GM18519 (cell line): ENCODE measurements at regions not wholly inside any gene's neighbourhood (a gene's known extent, or its start where the extent isn't known, plus 50 kb on each side); places are given as distances from the start of the nearest gene placed in this dataset.
"Not testable (repeated sequence)": the region's sequence is repeated elsewhere in the genome, so short reads cannot be mapped to it uniquely, and the experiment has no call there.

Experiments used
- ATAC-seq: cut with Tn5 transposase; IDR thresholded peaks from one replicate; pipeline ENCODE4 v1.9.1; 2021; ENCODE audit warnings: mild to moderate bottlenecking, moderate library complexity; ENCODE audit not compliant: unreplicated experiment, low FRiP score

DNA sequence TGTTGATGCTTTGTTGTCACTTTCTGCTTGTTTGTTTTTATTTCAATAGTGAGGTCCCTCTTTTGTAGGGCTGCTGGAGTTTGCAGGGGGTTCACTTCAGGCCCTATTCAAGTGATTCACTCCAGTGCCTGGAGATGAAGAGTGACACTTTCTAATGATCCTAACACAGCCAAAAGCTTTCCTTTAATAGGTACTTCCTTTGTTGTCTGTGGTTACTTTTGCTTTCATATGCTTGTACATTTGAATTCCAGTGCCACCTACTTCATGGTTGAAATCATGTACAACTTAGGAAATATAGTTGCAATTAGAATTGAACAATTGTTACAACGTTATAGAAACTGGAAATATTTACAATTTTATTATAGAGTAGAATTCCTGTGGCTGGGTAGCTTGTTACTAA lies 466.8 kb upstream of the EPHA3 start:
- ATAC-seq, result no peak

DNA sequence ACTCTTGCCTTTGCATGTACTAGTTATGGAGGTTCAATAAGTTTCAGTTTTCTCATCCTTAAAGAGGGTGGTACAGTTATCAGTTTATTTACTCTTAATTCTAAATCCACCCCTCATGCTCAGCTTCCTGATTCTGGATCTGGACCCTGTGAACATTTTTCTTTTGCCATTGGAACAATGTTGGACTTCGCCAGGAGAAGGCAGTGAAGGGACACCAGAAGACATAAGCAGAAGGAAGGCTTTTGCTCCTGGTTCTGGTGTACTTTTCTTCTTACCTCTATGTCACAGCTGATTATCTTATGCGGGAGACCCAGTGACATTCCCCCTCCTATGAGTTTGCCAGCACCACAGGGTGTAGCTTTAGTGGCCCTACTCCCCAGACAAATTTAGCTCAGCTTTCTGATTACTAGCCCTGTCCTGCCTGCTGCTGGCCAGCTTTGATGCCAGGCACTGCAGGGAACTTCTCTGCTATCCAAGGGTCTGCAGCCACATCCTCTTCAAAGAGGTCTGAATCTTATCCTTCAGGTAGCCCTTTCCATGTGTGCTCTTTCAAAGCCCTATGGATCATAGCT lies 466.3 kb upstream of the EPHA3 start:
- ATAC-seq, result no peak

DNA sequence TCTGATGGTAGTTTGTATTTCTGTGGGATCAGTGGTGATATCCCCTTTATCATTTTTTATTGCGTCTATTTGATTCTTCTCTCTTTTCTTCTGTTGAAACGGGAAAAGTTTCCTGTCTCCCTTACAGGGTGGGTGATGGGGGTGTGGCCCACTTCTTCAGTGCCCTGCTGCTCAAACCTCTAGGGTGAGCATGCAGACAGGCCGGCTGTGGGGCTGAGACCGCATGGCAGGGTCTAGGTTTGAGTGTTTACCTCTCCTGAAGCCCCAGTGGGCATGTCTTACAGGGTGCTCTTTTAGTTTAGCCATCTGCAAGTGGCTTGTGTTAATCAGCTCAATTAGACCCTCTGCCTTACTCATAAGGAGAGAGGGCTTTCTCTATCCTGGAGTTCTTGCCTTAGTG lies 450.0 kb upstream of the EPHA3 start:
- no peak for ATAC-seq

DNA sequence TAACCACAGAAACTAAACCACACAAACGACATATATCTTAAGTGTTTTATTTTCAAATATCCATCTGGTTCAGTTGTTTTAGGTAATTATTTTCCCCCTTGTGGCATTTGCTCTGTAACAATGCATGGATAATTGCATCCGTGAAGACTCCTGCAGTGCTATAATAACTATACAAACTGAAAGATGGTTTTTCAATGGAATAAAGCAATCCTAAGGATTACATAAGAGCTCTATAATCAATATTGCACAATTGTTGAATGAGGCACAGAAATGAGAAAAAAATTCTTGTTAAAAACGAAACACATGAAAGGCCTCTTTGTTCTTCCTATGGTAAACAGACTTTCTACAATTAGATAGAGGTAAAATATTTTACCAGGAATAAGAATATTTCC lies 446.0 kb upstream of the EPHA3 start:
- ATAC-seq, result no peak

DNA sequence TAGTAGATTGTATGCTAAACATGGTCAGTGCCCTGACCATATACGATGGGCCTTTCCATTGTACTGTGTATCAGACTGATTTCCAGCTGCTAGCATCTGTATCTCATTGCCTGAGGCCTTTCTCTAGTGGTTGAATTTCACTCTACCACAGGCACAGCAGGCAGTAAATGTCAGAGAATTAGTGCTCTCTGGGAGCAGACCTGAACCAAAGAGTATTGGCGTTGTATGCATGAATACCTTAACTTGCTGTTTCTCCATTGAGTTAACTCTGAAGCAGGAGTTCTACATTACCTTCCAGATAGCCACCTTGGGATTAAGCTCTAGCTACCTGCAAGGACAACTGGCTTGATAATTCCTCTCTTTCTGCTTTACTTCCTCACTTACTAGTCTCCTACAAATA lies 439.2 kb upstream of the EPHA3 start:
- ATAC-seq, result no peak

DNA sequence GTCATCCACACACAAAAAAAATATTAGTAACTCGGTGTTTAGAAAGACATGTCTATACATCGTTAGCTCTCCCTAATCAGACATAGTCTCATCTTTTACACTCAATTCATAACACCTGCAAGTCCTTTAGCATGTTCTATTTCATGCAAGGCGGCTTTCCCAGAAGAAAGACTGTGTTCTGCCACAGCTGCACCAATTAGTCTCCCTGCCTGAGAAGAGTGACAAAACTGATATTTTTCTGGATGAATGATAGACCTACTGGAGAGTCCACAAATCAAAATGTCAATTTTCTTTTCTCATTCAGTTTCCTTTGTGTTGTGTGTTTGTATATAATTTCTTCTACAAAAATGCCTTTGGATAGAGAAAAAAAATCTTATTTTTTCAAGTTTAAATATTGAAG lies 435.8 kb upstream of the EPHA3 start:
- ATAC-seq, result no peak

DNA sequence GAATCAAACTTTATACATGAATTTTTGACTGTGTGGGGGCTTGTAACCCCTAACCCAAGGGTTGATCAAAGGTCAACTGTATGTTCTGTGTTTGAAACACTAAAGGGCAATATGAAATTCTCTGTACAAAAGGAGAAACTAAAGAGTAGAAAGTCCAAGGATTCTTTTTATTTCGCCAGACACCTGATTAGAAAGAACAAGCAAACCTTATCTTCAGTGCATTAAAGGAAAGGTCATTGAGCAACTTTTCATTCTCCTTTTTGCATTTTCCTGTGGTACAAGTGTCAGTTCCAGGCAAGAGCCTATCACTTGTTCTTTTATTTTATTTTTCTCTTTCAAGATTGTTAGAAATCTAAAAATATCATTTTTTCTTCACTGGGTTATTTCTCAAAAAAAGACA lies 430.1 kb upstream of the EPHA3 start:
- ATAC-seq, result no peak

DNA sequence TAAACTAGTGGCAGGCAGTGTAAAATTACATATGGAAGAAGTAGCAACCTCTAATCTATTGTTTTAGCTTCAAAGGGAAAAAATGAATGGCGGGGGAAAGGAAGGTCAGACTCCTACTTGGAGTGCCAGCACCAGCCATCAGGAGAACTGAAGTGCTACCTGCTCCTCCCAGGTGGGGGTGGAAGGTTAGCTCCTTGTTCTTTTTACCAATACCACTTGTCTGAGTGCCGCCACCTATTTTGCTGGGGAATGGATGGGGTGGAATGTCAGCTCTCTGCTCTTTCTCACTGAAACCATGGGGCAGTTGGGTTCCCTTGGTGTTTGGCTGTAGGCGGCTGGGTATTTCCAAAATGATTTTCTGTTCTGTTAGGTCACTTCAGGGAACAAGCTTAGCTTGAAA lies 428.7 kb upstream of the EPHA3 start:
- ATAC-seq, result no peak

DNA sequence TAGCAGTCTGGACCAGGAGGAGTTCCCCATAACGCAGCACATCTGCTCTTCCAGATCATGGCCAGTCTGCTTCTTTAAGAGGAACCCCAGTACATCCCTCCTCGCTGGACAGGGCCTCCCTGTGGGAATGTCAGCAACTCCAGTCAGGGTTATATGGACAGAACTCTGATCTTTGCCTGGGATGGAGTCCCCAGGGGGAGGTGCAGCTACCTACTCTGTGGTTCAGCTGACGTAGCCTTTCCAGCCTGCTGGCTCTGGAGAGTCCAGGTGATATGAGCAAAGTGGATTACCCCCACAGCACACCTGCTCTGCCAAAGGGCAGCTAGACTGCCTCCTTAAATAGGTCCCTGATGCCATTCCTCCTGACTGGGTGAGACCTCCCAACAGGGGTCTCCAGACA lies 417.1 kb upstream of the EPHA3 start:
- ATAC-seq, result no peak

DNA sequence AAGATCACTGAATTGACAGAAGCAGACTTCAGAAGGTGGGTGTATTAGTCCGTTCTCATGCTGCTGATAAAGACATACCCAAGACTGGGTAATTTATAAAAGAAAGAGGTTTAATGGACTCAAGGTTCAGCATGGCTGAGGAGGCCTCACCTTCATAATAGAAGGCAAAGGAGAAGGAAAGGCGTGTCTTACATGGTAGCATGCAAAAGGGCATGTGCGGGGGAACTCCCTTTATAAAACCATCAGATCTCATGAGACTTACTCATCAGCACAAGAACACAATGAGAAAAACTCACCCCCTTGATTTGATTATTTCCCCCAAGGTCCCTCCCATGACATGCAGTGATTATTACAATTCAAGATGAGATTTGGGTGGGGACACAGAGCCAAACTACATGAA lies 416.3 kb upstream of the EPHA3 start:
- ATAC-seq, result no peak

DNA sequence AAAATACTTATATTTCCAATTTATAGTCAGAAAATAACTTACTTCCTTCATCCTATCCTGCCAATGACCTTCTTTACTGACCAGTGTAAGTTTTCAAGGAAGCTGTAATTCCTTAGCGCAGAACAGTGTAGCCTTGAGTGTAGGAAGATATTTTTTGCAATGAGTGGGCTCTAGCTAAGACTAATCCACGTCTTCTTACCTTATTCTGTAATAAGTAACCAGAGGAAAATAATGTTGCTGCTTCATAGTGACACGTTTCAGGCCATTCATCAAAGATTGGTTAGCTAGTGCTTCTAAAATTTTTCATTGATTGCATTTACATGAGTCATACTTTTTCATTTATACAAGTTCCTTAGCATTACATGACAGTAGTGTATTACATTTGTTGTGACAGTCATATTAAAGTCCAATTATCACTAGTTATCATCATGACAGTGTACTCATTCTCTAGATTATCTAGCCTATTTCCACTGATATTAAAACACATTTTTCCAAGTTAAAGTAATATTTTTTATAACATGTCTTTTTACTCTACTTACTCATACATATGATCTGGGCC lies 403.8 kb upstream of the EPHA3 start:
- no peak for ATAC-seq

DNA sequence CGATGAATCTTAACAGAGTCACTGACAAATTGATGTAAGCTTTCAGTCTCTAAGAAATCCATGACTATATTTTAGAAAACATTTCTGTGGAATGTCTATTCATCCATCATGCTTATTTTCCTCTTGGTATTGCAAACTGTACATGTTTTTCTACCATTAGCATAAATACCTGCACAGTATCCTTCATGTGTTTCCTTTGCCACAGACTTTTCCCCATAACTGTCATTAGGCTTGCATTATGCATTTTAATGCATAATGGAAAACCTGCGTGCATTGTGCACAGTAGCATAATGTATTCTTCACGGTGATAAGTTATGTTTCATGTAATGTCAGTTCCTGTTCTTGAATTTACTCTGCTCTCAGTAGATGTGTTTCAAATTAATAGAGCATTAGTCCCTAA lies 403.1 kb upstream of the EPHA3 start:
- ATAC-seq, result no peak

DNA sequence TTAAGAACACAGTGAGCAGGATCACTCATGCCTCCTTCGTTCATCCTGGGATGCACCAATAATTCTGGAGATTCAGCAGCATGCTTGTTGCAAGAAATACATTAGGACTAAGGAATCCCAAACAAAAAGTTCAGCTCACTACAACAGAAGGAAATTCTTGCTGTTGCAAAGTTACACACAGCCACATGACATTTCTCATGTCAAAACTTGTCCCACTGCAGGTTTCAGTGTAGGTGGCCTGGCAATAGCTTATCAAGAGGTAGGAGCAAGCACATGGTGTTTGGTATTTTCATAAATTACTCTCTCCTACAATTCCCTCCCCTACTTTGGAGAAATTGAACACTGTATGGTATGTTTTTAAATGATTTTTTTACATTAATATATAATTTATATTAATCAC lies 399.6 kb upstream of the EPHA3 start:
- no peak for ATAC-seq

DNA sequence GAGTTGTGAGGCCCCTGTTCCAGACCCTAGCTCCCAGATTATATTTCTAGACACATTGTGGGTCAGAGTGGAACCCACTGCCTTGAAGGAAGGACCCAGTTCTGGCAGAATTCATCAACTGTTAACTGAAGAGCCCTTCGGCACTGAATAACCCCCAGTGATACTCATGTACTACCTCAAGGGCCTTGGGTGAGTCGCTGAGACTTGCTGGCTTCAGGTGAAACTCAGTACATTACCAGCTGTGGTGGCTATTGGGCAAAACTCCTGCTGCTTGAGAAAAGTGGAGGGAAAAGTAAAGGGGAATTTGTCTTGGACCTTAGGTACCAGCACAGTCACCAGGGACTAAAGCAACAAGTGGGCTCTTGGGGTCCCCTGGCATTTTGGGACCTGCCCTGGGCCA lies 394.9 kb upstream of the EPHA3 start:
- ATAC-seq, result no peak

DNA sequence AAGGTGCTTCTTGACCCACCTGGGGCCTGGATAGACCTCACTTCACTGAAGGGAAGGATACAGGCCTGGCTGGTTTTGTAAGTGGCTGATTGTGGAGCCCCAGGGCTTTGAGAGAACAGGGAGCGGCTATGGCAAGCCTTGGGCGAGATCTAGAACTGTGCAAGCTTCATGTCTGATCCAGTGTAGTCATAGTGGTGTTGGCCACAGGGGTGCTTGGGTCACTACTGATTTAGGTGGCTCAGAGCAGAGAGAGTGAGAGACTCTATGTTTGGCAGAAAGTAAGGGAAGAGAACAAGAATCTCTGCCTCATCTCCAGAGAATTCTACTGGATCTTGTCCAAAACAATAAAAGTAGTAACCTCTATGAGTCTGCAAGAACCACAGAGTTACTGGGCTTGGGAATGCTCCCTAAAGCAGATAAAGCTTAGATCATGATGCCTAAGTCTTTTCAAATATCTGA lies 394.2 kb upstream of the EPHA3 start:
- no peak for ATAC-seq

DNA sequence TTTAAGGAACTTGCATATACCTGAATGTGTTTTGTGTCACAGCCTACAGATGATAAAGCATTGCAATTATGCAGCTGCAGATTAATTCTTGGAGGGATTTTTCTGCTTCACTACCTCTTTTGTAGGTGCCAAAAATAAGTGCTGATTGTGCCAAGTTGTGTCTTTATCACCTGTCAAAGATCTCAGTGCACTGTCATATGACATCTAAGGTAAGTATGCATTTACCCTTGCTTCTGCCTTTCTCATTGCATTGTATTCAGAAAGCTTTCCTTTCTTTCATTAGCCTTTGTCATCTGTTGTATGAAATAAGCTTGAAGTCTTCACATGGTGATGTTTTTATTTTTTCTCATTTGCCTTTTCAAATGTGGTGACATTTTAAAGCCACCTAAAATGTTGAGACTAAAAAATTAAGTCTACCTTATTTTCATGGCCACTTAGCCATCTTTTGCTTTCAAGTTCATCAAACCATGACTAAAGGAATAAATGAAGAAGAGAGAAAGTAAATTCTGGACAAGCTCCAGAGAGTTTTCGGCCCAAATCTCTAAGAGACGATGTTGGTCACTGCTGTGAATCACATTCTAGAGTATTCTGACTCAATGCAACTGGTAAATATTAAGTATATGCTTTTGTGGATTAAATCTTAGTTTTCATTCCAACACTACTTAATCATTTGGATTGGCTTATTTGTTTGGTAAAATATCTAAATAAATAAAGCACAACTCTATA lies 381.8 kb upstream of the EPHA3 start:
- ATAC-seq, result no peak

DNA sequence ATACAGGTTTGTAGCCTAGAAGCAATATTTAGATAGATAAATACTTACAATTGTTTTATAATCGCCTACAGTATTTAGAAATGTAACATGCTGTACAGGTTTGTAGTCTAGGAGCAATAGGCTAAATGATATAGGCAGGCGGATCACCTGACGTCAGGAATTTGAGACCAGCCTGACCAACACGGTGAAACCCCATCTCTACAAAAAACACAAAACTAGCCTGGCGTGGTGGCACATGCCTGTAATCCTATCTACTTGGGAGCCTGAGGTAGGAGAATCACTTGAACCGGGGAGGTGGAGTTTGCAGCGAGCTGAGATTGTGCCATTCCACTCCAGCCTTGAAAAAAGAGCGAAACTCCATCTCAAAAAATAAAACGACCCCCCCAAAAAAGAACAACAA lies 375.2 kb upstream of the EPHA3 start:
- ATAC-seq, result no peak

DNA sequence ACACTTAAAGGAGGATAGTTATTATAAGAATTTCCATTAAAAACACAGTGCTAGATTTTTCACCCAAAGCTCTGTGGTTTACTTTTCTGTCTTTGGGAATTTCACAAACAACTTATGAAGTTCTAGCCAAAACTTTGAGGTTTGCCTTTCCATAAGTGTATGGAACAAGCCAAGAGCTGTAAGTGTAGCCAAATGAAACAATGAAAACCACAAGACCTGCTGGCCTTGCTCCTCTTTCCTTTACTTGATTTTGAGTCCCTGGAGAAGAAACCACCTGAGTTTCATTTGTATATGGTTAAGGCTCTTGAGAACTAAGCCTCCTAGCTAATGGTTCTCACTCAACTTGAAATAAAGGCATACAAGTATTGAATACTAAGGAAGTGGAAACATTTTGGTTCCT lies 365.3 kb upstream of the EPHA3 start:
- no peak for ATAC-seq

DNA sequence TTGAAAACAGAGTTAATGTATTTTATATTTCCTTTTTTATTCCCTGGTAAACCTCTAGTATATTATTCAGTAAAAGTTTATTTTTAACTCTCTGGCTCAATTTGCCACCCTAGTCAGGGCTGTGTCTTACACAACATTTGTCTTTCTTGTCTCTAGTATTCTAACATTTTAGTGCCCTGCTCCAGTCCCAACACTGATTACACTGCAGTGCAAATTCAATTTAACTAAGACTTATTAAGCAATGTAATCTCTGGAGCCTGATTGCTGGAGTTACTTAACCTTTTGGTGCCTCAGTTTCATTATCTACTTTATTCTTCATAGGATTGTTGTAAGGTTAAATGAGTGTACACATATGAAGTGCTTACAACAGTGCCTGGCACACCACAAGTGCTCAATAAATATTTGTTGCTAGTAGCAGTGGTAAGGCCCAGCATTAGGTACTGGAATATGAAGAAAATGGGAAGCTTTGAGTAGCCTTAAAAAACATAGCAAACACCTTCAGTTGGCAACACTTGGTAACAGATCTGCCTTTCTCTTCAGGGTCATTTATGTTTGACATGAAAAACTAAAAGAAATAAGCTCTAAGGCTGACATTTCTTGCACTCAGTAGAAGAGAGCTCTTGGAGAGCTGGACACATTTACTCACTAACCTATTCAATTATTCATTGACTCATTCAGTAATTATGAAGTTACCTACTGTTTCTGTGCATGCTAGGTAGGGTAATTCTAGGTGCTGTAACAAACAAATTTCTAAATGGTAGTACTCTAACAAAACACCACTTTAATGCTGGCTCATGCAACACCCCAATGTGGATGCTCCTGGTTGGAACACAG lies 364.5 kb upstream of the EPHA3 start:
- ATAC-seq, result no peak

DNA sequence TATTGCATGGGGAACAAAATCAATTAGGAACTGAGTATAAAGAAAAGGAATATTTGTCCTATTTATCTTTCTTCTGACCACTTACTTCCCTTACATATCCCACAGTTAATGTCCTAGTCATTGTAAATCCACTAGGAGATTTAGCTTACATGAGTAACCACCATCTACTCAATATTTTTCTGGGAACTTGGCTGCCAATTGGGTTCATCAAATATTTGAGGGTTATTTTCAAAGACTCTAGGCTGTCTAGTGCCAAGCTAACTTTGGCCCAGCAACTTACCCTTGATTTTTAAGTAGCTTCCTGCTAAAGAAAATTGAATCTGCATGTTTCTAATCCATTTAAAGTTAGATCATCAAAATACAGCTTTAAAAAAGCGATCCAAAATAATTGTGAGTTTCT lies 362.5 kb upstream of the EPHA3 start:
- ATAC-seq, result no peak

DNA sequence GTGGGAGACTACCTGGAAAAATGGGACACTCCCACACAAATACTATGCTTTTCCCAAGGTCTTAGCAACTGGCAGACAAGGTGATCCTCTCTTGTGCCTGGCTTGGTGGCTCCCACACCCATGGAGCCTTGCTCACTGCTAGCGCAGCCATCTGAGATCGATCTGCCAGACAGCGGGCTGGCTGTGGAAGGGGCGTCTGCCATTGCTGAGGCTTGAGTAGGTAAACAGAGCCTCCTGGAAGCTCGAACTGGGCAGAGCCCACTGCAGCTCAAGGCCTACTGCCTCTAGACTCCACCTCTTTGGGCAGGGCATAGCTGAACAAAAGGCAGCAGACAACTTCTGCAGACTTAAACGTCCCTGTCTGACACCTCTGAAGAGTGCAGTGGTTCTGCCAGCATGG lies 360.3 kb upstream of the EPHA3 start:
- ATAC-seq, result not testable (repeated sequence)
